Vagina (tissue), 2 donors: ENCODE measurements at regions not wholly inside any gene's neighbourhood (a gene's known extent, or its start where the extent isn't known, plus 50 kb on each side); places are given as distances from the start of the nearest gene placed in this dataset.

ENCODE experiments used
- POLR2AphosphoS5 ChIP-seq, 2 donors: sonication (generic); formaldehyde crosslinking; IDR thresholded peaks; one replicate each; pipeline ENCODE4 v1.9.0; 2017; ENCODE audit warnings: antibody characterized with exemption in 2 of 2, mild to moderate bottlenecking in 2 of 2, low read depth in 1 of 2; ENCODE audit not compliant: insufficient read depth in 1 of 2
- TF ChIP-seq, protein P1 (sequence below), 3 experiments: fragments of 450-650 bp in 2 of 3; fragments of 200-600 bp in 1 of 3; sonication (generic) in 1 of 3; IDR thresholded peaks; one replicate each; pipeline ENCODE4 v1.5.1; 2017 to 2019; ENCODE audit warnings: antibody characterized with exemption in 3 of 3, mild to moderate bottlenecking in 2 of 3, moderate library complexity in 2 of 3

- TF ChIP-seq POLR2AphosphoS5 (IDR thresholded peaks at IDR 0.05; ENCODE audit: insufficient read depth in 1 of 2, low read depth in 1 of 2) = no peak
- TF ChIP-seq, protein P1, sequence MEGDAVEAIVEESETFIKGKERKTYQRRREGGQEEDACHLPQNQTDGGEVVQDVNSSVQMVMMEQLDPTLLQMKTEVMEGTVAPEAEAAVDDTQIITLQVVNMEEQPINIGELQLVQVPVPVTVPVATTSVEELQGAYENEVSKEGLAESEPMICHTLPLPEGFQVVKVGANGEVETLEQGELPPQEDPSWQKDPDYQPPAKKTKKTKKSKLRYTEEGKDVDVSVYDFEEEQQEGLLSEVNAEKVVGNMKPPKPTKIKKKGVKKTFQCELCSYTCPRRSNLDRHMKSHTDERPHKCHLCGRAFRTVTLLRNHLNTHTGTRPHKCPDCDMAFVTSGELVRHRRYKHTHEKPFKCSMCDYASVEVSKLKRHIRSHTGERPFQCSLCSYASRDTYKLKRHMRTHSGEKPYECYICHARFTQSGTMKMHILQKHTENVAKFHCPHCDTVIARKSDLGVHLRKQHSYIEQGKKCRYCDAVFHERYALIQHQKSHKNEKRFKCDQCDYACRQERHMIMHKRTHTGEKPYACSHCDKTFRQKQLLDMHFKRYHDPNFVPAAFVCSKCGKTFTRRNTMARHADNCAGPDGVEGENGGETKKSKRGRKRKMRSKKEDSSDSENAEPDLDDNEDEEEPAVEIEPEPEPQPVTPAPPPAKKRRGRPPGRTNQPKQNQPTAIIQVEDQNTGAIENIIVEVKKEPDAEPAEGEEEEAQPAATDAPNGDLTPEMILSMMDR (IDR thresholded peaks at IDR 0.05) = no peak
These were observed 452.8 kb downstream of the RFPL4B start for GRCh38 chr6:112799889-112800288.
